HG03097 (cell line): ENCODE measurements at regions not wholly inside any gene's neighbourhood (a gene's known extent, or its start where the extent isn't known, plus 50 kb on each side); places are given as distances from the start of the nearest gene placed in this dataset.
"Not testable (repeated sequence)": the region's sequence is repeated elsewhere in the genome, so short reads cannot be mapped to it uniquely, and the experiment has no call there.

Experiments used
- ATAC-seq: cut with Tn5 transposase; IDR thresholded peaks from one replicate; pipeline ENCODE4 v1.9.1; 2021; ENCODE audit not compliant: unreplicated experiment, low FRiP score

DNA sequence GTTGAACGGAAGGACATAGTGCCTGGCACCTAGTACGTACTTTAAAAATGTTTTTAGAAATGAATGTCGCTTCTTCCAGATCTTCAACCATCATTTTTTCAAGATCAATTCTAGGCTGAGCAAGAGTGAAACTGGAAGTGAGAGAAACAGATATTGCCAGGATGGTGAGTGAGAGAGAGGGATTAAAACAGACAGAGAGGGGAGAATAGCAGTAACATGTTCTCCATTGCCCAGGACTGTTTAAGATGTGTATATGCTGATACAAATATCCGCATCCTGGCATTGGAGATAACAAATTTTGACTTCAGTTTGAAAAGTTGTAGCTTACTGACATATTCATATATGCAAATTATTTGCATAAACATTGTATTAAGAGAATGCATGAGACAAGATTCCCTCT is 1156.1 kb downstream of the TBL1XR1 start:
- no peak for ATAC-seq

DNA sequence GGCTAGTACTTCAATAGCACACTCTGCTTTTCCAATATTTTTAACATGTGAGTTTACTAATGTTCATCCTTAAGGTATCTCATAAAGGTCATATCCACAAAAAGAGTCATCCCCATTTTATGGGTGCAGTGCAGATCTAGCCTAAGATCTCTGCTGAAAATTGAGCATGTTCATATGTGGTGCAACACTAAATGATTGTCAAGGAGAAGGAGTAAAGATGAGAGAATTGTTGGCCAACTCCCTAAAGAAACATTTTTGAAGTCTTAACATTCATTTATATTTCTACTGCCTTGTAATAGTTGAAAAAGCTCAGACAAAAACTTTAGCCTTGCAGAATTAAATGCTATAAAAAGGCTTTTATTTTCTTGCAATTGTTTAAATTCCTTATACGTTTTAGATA is 1159.6 kb downstream of the TBL1XR1 start:
- ATAC-seq: no peak

DNA sequence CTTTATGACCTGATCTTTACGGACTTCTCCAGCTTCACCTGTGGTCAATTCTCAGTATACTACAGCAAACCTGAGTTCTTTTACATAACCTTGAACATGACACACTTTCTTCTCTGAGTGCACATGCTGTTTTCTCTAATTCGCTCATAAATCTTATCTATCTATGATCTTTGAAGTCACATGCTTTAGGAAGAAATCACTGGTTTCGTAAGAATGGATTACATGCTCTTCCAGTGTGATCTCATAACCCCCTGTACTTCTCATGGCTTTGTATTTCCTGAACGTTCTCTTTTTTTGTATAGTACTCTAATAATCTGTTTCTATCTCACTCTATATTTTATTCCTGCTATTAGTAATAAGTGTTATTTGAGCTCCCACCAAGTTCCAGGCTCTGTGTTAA is 1165.2 kb downstream of the TBL1XR1 start:
- no peak for ATAC-seq

DNA sequence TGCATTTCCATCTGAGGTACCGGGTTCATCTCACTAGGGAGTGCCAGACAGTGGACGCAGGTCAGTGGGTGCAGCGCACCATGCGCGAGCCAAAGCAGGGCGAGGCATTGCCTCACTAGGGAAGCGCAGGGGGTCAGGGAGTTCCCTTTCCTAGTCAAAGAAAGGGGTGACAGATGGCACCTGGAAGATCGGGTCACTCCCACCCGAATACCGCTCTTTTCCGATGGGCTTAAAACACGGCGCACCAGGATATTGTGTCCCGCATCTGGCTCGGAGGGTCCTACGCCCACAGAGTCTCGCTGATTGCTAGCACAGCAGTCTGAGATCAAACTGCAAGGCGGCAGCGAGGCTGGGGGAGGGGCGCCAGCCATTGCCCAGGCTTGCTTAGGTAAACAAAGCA is 1157.1 kb downstream of the NAALADL2 start:
- ATAC-seq: not testable (repeated sequence)

DNA sequence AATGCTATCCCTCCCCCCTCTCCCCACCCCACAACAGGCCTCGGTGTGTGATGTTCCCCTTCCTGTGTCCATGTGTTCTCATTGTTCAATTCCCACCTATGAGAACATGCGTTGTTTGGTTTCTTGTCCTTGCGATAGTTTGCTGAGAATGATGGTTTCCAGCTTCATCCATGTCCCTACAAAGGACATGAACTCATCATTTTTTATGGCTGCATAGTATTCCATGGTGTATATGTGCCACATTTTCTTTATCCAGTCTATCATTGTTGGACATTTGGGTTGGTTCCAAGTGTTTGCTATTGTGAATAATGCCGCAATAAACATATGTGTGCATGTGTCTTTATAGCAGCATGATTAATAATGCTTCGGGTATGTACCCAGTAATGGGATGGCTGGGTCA is 1156.1 kb downstream of the NAALADL2 start:
- ATAC-seq: not testable (repeated sequence)

DNA sequence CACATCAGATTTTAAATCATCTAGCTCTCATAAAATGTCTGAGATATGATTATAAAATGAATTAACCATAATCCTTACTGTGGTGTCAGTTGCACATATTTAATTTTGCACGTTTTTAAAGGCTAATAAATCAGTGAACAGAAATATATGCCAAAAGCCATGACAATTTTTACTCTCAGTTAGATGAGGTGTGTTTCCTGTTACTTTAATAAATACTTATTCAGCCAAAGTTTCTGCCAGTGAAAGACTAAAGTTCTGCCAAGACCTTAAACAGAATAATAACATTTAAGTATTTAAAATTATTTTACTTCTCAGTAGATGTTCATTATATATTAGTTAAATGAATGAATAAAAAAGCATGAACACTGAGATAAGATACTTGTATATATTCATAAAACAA is 1150.1 kb downstream of the NAALADL2 start:
- ATAC-seq: no peak

DNA sequence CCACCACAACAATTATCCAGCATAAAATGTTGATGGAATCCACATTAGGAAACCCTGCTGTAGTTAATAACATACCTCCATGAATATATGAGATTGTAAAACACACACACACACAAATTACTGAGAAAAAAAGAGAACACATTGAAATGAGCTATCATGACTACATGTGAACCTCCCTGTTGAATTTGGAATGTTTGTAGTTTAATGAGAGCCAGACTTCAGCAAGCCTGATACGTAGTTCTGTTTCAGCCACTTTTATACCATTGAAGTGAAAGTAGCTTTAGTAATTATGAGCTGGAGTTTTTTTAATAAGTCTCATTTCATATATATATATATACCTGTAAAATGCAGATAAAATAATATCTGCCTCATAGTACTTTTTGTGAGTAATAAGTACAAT is 1146.4 kb downstream of the NAALADL2 start:
- ATAC-seq: no peak

DNA sequence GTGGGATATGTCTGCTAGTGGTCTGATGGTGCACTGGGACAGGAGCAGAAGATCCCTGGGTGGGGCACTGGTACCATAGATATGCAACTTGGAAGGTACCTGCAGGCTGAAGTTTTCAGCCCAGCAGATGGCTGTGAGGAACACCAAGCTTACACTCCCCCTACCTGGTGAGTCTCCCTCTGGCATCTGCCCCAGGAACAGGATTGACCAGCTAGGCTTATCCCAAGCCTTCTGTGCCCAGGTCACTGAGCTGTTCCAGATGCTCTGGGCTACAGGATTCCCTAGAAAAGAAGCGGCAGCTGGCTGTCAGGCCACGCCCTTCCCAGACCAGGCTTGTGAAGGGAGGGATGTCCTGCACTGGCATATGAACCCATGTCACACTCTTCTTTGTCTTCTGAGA is 1130.0 kb downstream of the NAALADL2 start:
- ATAC-seq: no peak

DNA sequence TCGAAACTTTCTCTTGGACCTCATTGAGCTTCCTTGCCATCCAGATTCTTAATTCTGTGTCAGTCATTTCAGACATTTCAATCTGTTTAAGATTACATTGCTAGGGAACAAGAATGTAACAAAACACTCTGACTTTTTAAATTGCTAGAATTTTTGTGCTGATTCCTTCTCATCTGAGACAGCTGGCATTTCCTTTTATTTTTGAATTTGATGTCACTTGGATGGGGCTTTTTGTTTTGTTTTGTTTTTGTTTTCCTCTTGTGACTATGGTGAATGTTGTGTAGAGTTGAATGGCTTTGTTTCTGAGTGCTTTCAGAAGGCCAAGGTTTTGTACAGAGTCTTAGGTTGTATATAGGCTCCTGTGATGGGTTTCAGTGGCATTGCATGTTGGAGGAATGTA is 1129.3 kb downstream of the NAALADL2 start:
- no peak for ATAC-seq

DNA sequence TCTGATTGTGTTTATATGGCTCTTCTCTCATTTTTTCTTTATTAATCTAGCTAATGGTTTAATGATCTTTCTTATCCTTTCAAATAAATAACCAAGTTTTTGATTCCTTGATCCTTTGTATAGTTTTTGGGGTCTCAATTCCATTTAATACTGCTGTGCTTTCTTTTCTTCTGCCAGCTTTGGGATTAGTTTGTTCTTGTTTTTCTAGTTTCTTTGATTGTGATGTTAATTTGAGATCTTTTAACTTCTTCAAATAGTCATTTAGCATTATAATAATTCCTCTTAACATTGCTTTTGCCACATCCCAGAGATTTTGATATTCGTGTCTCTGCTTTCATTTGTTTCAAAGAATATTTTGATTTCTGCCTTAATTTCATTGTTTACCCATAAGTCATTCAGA is 1126.6 kb downstream of the NAALADL2 start:
- ATAC-seq: no peak

DNA sequence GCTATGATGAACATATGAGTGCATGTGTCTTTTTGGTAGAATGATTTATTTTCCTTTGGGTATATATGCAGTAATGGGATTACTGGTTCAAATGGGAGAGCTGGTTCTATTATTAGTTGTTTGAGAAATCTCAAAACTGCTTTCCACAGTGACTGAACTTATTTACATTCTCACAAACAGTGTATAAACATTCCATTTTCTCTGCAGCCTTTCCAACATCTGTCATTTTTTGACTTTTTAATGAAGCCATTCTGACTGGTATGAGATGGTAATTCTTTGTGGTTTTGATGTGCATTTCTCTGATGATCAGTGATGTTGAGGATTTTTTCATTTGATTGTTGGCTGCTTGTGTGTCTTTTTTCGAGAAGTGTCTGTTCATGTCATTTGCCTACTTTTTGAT is 1124.2 kb downstream of the NAALADL2 start:
- no peak for ATAC-seq

DNA sequence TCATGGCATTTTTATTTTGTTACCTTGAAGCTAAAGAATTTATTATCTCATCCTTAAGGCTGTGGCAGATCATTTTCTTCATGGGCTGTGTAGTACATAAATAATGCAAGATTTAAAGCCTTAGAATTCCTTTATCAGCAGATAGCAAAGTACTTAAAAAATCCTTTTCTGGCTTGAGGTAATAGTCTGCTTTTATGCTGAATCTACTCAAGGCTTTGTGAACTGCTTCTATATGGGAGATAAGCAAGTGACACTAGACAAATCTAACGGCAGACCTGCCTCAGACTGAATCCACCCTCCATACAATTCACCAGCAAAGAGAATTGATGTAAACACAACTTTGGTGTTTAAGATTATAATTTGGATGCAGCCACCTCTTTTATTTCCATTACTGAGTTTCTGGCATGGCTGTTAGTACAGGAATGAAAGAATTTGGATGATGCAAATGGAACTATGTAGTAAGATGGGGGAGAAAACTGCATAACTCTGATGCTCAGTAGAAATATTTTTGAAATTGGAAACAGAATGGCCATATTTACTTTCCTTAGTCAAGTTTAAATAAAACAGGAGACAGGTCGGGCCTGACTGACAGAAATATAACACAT is 1121.5 kb downstream of the NAALADL2 start:
- no peak for ATAC-seq

DNA sequence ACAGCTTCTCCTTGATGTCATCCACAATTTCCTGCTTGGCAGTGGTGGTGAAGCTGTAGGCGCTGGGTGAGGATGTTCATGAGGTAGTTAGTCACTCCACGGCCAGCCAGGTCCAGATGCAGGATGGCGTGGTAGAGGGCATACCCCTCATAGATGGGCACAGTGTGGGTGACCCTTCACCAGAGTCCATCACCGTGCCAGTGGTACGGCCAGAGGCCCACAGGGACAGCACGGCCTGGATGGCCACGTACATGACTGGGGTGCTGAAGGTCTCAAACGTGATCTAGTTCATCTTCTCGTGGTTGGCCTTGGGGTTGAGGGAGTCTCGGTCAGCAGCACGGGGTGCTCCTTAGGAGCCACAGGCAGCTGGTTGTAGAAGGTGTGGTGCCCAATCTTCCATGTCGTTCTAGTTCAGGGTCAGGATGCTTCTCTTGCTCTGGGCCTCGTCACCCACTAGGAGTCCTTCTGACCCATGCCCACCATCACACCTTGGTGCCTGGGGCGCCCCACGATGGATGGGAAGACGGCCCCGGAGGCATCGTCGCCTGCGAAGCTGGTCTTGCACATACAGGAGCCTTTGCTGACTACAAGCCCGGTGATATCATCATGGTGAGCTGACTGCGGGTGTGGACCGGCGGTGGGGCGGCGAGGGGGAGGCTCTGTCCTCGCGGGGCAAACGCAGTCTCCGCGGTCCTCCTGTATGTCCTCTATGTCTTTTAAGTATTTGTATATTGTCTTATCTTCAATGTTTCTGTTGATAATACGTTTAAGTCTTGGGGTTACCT is 1119.0 kb downstream of the NAALADL2 start:
- ATAC-seq: no peak

DNA sequence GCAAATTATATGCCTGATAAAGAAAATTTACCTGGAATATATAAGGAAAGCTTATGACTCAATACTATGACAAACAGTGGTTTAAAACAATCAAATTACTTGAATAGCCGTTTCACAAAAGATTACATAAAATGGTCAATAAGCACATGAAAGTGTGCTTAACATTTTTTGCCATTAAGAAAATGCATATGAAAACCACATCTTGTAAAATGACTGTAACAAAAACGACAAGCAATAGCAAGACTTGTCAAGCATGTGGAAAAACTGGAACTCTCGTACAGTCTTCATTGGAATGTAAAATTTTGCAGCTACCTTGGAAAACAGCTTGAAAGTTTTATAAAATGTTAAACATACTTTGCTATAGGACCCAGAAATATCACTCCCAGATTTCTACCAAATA is 1110.3 kb downstream of the NAALADL2 start:
- ATAC-seq: no peak

DNA sequence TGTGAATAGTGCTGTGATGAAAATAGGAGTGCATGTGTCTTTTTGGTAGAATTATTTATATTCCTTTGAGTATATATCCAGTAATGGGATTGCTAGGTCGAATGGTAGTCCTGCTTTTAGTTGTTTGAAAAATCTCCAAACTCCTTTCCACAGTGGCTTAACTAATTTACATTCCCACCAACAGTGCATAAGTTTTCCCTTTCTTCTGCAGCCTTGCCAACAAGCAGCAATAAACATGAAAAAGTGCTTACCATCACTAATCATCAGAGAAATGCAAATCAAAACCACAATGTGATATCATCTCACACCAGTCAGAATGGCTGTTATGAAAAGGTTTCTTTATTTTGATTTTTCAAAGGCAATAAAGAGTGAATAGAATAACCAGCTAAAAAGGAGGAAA is 1105.9 kb downstream of the NAALADL2 start:
- no peak for ATAC-seq

DNA sequence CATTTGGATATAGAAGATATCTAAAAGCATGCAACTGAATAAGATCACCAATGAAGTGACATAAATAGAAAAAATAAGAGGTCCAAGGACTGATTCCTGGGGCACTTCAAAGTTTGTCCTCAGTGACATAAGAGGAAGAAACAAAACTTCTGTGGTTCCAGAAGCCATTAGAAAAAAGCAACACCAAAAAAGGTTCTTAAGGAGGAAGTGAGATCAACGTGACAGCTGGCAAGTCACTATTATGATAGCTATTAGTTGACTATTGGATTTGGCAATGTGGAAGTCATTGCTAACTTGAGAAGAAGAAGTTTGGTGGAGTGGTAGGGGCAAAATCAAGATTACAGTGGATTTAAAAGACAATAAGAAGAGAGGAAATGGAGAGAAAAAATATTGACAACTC is 1098.3 kb downstream of the NAALADL2 start:
- ATAC-seq: no peak

DNA sequence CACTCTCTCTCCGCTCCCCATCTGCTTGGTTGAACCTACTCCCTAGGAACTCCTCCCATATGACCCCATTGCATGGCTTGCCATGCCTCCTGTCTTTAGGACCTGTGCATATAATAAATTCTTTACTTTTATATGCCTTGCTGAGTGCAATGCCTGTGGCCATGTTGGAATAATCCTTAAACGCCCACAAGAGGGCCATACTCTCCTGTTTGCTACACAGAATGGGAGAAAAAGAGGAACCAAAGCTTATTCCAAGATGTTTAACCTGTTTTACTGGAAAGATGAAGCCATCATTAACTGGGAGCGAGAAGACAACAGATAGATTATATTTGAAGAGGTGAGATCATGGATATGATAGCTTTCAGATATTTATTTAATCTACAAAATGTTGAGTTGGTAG is 1097.8 kb downstream of the NAALADL2 start:
- no peak for ATAC-seq

DNA sequence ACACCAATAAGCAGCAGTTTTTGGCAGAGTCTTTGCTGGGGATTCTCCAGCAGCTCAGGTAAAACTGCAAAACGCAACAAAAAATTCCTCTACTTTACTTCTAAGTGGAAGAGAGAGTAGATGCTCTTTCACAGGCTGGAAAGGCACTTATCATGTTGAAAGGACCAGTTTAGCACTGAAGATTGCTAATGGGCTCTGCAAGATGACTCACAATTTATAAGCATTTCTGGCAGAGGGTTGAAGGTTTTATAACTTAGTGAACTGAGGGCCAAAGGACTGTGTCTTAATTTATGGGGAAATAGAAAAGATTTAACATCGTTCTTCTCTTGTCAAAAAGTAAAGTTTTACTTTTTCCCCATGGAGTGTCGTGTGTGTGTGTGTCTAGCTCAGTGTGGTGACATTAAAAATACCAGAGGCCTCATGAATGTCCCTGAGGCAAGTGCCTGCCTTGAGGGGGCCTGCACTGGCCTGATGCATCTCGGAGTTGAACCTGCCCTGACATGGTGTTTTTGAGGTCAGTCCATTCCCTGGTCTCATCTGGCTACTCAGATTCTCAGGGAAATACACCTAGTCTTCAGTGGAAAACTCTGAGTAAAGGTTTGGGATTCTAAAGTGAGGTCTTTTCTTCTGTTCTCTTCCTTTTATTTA is 1092.0 kb downstream of the NAALADL2 start:
- ATAC-seq: no peak

DNA sequence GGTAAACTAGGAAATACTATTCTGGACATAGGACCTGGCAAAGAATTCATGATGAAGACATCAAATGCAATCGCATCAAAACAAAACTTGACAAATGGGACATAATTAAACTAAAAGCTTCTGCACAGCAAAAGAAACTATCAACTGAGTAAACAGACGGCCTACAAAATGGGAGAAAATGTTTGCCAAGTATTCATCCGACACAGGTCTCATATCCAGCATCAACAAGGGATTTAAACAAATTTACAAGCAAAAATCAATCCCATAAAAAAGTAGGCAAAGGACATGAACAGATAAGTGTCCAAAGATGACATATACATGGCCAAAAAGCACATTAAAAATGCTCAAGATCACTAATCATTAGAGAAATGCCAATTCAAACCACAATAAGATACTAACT is 1088.9 kb downstream of the NAALADL2 start:
- no peak for ATAC-seq

DNA sequence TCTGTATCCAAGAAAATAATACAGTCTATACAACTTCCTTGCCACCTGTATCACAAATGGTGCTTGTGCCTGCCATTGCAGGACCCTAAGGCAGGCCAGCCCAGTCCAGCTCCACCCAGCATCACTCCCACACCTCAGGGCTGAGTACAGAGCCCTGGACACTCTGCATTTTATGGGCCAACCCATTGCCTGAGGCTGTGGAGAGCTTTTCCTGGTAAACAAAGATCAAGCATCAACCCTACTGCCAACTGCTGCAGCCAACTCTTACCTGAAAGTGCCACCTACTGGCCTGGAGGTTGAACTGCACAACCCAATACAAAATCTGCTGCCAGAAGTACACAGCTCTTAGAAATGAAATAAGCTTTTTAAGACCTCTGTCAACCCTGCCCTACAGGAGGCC is 1082.2 kb downstream of the NAALADL2 start:
- ATAC-seq: no peak

DNA sequence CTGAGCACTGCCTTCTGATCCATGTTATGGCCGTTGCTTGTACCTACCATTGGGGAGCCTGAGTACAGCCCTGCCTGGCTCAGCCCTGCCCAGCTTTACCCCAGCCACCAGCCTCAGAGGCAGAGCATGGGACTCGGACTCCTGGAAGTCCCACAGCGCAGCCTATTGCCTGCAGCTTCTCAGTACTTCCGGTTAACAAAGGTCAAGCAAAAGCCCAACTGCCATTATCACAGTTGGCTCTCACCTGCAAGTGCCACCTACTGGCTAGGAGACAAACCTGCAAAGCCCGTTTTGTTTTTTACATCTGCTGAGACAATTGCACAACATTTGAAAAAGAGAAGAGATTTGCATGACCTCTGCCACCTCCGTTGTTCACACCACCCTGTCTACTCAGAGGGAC is 1081.7 kb downstream of the NAALADL2 start:
- ATAC-seq: no peak

DNA sequence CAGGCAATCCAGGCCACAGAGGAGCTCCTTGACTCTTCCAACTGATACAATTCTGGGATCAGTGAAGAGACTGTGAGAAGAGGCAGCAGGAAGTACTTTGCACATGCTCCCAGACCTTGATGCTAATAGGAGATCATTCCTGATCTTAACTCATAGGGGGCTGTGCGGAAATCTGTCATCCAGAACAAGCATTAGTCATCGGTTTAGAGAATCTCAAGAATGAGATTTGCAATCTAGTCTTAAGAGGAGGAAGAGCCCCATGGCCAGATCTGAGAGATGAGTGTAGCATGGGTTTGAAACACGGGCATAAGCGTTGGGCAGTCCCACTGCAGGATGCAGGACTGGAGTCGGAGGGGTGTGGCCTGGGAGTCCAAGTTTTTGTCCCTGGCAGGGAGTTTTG is 1081.1 kb downstream of the NAALADL2 start:
- ATAC-seq: no peak
